ENCODE measurements at regions not wholly inside any gene's neighbourhood (a gene's known extent, or its start where the extent isn't known, plus 50 kb on each side); places are given as distances from the start of the nearest gene placed in this dataset.

DNA sequence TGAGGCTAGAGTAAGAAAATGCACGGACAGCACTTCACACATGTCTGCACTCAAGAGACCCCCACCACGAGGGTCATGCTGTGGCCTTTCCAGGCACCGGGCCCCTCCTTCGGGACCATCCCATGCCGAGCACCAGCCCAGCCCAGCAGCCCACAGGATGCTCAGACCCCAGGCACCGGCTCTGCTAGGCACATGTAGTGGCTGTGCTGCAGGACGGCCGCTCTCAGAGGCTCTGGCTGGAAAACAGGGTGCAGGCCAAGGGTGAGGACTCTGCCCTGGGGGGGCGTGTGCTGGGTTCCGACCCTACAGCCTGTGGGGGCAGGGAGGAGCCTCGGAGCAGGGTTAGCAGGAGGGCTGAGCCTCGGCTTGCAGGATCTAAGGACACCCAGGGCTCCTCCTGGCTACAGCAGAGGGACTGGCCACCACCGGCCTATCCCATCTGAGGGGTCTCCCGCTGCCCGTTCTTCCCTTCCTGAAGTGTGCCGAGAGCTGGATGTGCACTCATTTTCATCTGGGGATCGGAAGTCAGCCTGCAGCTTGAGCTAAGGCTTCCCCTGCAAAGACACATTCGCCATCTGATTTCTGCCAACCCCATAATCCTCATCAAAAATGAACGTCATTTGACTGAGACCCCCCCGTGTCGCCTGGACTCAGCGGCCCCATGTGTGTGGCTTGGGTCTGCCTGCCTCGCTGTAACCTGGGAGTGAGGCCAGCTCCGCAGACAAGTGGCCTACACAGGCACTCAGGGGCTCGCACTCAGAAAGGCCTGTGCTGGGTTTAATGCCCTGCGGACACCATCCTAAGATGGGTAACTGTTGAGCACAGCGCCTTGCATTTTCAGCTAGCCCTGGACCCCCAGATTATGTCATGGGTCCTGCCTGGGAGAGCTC lies 293.1 kb upstream of the FOXF1 start:
- Mint-ChIP-seq H3K27me3 (ENCODE audit: low read depth, poor library complexity) (peaks cover 66% of the 10 kb centered on the region), H3K4me3 (no peak overlapping the region), H3K27ac (no peak overlapping the region), H3K36me3 (ENCODE audit: low read depth) (no peaks in the 10 kb centered on the region), H3K9me3 (peaks cover 9% of the 10 kb centered on the region), H3K4me1 (peaks cover 39% of the 10 kb centered on the region)
- TF ChIP-seq, protein P1, sequence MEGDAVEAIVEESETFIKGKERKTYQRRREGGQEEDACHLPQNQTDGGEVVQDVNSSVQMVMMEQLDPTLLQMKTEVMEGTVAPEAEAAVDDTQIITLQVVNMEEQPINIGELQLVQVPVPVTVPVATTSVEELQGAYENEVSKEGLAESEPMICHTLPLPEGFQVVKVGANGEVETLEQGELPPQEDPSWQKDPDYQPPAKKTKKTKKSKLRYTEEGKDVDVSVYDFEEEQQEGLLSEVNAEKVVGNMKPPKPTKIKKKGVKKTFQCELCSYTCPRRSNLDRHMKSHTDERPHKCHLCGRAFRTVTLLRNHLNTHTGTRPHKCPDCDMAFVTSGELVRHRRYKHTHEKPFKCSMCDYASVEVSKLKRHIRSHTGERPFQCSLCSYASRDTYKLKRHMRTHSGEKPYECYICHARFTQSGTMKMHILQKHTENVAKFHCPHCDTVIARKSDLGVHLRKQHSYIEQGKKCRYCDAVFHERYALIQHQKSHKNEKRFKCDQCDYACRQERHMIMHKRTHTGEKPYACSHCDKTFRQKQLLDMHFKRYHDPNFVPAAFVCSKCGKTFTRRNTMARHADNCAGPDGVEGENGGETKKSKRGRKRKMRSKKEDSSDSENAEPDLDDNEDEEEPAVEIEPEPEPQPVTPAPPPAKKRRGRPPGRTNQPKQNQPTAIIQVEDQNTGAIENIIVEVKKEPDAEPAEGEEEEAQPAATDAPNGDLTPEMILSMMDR (IDR thresholded peaks at IDR 0.05): no peak
- DNase-seq: no peak

DNA sequence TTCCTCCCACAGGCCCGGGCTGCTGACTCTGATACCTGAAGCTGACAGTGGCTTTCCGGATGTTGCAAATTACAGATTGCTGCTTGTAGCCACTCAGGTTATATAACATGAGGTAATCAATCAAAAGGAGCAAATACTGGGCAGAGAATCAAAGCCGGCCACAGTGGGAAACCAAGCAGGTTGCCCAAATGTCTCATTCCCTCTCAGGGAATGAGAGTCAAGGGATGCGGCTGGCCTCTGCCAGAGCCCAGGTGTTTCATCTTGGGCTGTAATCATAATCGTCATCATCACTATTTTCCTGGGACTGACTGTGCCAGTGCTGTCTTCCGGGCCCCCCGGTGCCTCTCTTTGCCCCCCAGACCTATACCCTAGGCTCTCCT lies 292.4 kb upstream of the FOXF1 start:
- Mint-ChIP-seq H3K9me3 (peaks cover 3% of the 10 kb centered on the region), H3K27me3 (ENCODE audit: low read depth, poor library complexity) (peaks cover 68% of the 10 kb centered on the region), H3K36me3 (ENCODE audit: low read depth) (no peaks in the 10 kb centered on the region)

DNA sequence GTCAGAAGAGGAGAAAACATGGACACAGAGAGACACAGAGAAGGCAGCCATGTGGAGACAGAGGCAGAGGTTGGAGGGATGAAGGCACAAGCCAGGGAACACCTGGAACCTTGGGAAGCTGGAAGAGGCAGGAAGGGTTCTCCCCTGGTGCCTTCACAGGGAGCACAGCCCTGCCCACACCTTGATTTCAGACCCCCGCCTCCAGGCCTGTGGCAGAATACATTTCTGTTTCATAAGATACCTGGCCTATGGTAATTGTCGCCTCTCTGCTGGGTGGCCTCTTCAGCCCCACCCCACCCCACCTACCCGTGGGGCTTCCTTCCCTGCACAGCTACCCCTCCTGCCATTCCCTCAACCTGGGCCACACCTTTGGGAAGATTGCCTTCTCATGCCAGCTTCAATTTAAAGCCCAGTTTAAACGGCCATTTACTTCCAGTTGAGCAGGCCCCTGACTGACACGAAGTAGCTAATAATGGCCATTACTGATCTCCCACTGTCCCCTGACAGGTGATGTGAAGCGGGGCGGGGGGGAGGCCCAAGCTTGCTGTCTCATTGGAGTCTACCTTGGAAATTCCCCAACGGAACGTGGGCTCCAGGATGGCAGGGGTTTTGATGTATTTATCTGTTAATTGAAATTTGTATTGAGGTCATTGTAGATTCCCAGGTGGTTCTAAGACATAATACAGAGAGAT lies 291.7 kb upstream of the FOXF1 start:
- Mint-ChIP-seq H3K27me3 (ENCODE audit: low read depth, poor library complexity) (peaks cover 75% of the 10 kb centered on the region), H3K36me3 (ENCODE audit: low read depth) (no peaks in the 10 kb centered on the region), H3K4me3 (no peak overlapping the region), H3K9me3 (no peaks in the 10 kb centered on the region), H3K27ac (no peak overlapping the region), H3K4me1 (peaks cover 43% of the 10 kb centered on the region)
- TF ChIP-seq, protein P1 (IDR thresholded peaks at IDR 0.05): no peak
- DNase-seq: no peak

More for the DNA sequence above, 292.4 kb upstream of the FOXF1 start:
- TF ChIP-seq, protein P1 (IDR thresholded peaks at IDR 0.05): no peak
- Mint-ChIP-seq H3K4me3 (no peak overlapping the region), H3K4me1 (peaks cover 44% of the 10 kb centered on the region), H3K27ac (no peak overlapping the region)
- DNase-seq: no peak

DNA sequence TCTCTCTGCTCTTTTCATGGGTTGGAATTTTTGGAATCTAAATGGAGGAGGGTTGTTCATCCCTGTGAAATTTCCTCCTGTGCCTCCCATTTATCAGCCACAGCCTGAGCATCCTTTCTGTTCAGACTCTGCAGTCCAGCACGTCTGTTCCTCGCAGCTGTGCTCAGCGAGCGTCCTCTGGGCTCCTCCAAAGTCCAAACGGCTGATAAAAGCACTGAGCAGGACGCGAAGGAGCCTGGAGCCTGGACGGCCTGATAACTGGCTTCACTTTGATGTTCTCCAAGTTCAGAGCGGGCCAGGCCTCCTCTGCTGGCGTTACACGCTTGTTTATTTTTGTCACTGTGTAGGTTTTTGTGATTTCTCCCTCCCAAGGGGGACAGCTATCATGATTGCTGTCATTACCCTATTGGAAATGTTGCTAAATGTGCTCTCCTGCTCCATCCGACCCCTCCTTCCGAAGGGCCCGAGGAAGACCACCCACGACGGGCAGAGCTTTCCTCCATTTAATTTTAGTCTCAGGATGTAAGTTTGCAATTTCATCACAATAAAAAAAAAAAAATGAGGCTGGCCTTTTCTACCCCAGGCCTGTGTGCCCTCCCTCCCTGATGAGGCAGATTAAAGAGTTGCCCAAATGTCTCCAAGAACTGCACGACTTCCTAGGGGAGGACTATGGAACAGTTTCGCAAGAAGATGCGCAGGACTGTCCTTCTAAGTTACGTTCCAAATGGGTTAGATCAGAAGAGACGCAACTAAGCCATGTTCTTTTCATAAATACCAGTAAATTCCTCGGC lies 290.5 kb upstream of the FOXF1 start:
- H3K4me3 Mint-ChIP-seq: no peak overlapping the region
- peaks cover 80% of the 10 kb centered on the region for H3K27me3 Mint-ChIP-seq (ENCODE audit: low read depth, poor library complexity)
- no peaks in the 10 kb centered on the region for H3K9me3 Mint-ChIP-seq
- no peaks in the 10 kb centered on the region for H3K36me3 Mint-ChIP-seq (ENCODE audit: low read depth)
- DNase-seq: no peak
- no peak overlapping the region for H3K27ac Mint-ChIP-seq
- TF ChIP-seq, protein P1 (IDR thresholded peaks at IDR 0.05): no peak
- H3K4me1 Mint-ChIP-seq: peaks cover 38% of the 10 kb centered on the region

DNA sequence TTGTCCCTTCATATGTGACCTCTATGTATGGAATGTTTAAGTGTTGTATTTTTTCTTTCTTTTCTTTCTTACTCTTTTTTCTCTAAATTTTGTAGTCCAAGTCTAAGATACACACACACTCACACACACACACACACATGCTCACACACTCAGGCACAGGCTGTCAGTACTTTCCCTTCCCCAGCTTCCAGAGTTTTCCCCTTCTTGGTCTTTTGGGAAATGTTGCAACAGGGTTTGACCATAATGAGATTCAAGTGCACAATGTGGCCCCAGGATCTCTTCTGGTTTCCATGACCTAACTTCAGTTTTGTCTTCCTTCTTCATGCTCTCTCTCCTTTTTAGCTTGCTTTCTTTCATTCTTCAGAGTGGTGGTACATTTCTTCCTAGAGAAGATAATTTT lies 289.8 kb upstream of the FOXF1 start:
- Mint-ChIP-seq H3K4me1 (peaks cover 38% of the 10 kb centered on the region), H3K27ac (no peak overlapping the region), H3K4me3 (no peak overlapping the region), H3K36me3 (ENCODE audit: low read depth) (no peaks in the 10 kb centered on the region), H3K9me3 (no peaks in the 10 kb centered on the region), H3K27me3 (ENCODE audit: low read depth, poor library complexity) (peaks cover 76% of the 10 kb centered on the region)
- no peak for DNase-seq
- TF ChIP-seq, protein P1 (IDR thresholded peaks at IDR 0.05): no peak

Measured in nephron progenitor cell (in vitro differentiated cells).